ENCODE measurements at regions not wholly inside any gene's neighbourhood (a gene's known extent, or its start where the extent isn't known, plus 50 kb on each side); places are given as distances from the start of the nearest gene placed in this dataset.

DNA sequence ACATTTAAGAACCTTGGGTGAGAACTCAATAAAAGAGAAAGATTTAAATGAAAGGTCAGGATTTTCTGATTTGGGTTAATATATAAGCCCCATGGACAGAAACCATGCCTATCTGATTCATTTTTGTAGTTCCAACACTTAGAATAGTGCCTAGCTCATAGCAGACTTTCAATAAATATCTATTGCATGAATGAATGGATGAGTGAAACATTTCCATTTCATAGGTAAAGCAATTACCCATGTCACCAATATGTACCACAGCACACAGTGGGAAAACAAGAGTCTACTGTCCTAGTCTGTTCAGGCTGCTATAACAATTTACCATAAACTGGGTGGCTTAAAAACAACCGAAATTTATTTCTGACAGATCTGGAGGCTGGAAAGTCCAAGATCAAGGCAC lies 63.9 kb upstream of the PTPN13 start:
- DNase-seq: no peak

DNA sequence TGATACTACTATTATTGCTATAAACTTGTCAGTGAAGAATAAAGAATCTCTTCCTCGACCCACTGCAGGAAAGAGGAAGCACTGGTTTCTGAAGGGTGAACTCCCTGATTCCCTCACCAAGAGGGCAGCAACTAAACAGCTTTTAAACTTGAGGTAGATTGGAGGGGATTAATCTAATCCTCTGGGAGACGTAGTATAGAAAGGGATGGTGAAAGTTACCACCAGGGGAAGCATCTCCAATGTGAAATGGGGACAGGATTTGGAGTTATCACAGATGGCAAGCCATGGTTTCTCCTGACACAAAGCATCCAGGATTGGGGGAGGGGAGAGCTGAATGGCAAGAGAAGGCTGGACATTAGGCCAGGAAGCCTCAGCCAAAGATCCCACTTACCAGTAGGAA lies 62.7 kb upstream of the PTPN13 start:
- DNase-seq: no peak

DNA sequence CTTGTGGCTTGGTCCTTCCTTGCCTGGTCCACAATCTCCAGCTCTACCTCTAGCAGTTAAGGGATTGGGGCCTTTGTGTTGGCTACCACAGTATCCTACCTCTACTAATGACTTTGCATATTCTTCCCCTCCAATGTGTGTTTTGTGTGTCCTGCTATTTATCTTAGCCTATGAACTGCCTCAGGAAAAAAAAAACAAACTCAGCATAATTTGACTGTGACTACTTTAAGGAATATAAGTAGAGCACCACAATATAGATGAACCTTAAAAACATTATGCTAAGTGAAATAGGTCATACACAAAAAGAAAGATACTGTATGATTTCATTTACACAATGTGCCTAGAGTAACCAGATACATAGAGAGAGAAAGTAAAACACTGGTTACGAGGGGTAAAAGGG lies 61.3 kb upstream of the PTPN13 start:
- no peak for DNase-seq

DNA sequence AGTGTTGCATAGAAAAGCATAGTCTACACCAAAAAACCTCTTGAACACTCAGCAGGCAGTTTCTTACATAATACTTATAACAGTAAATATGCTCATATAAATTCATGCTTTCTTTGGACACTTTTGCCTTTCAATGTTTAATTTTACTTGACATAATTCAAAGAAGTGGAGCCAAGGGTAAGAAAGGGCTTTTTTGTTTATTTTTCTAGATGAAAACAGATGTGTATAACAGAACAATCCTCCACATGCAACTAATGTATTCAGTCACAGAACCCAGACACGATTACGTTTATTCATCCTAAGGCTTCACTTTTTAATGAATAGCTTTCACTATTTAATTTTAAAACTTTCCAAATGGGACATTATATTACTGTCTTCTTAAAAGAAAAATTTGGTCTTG lies 58.0 kb upstream of the PTPN13 start:
- DNase-seq: no peak

DNA sequence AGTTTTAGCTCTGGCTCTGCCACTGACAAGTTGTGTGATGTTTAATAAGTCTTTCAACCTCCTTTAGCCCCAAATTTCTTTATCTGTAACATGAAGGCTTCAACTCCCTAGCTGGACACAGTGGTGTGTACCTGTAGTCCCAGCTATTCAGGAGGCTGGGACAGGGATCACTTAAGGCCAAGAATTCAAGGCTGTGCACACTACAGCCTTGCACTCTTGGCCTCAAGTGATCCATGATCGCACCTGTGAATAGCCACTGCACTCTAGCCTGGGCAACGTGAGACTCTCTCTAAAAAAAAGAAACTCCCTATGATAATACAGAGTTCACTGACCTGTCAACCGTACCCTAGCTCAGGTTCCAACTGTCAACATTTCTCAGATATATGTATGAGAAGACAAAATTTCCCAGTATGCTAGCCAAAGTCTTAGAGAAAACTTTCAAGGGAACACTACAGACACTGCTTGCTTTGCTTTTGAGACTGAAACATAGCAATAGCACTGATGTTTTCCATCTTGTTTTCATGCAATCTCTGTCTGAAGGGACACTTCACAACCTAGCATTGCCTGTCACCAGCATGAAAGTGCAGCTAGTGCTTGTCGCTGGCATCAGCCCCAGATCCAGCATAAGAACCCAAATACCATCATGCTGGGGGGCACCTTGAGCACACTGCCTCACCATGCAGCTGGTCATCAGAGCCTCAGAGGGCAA lies 51.6 kb upstream of the PTPN13 start:
- DNase-seq: no peak

GRCh38 chr4:86543080-86543479 lies 51.0 kb upstream of the PTPN13 start:
- DNase-seq: no peak

DNA sequence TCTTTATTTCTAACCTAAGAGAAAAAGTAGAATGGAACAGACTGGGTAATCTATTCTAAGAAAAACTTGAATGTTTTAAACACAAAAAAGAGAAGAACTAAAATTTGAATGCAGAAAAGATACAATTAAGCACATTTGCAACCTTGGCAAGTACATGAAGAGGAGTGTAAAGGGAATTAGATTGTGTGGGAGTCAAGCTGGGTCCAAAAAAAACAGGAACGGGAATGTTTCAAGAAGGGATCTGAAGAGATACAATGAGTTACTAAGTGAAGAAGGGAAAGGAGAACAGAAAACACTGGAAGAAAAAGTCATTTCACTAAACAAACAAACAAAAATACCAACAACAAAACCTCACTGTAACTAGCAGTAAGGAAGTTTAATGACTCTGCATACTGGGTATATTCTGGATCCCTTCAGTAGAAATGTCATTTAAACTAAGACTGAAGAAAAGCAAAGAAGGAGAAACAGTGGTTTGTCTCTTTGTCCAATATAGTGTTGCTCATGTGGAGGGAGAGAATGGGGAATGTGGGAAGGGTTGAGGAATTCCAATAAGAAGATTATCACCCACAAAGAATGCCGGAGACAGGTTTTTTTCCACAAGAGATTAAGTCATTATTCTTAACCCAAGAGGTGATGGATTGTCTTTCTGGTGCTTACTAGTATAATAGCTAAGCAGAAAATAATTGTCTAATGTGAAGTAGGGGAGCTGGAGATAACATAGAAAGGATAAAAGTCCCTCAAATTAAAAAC lies 50.4 kb upstream of the PTPN13 start:
- DNase-seq: no peak

DNA sequence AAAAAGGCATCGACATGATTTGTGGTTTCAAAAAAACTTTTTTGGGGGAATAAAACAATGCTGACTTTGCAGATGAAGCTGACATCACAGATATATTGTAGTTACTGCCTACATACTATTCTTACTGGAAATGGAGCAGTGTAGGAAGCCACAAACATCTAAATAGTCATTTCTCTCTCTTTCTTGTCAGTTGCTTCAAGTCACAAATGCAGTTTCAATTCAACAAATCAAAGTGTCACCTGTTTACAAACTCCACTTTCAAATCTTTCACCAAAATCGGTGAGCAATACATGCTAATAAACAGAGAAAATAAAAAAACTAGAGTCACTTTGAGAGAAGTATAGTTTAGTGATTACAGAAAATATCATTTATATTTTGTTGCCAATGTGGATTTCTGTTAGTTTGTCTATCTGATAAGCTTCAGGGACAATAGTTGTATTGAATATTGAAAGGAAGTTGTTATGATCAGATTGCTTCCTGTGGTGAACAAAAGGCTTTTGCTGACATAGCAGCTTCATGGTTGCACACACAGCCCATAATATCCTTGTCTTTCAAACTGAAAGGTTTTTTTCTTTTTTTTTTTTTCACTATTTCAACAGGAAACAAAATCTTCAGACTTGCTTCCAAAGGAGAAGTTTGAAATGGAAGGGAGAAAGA lies 49.7 kb upstream of the PTPN13 start:
- DNase-seq: no peak

Data from NCI-H748 treated with DMSO at 0.1 percent for 48 hours (cell line).